NB4 (cell line): ENCODE measurements at regions not wholly inside any gene's neighbourhood (a gene's known extent, or its start where the extent isn't known, plus 50 kb on each side); places are given as distances from the start of the nearest gene placed in this dataset.

Experiments used
- DNase-seq: peaks from one replicate; pipeline ENCODE4 v3.0.0; 2010; ENCODE audit warnings: low read depth
- H3K4me3 ChIP-seq: one replicate; pipeline ENCODE4 v1.5.1; 2011; ENCODE audit warnings: mild to moderate bottlenecking, low read depth, low read length, moderate library complexity
- CTCF ChIP-seq: IDR thresholded peaks from one replicate; pipeline ENCODE4 v1.5.1; 2012; ENCODE audit warnings: low read depth, low read length
- MYC ChIP-seq: IDR thresholded peaks from 2 replicates; pipeline ENCODE4 v1.6.1; 2011; ENCODE audit warnings: low read depth, low read length
- POLR2A ChIP-seq: IDR thresholded peaks from 2 replicates; pipeline ENCODE4 v1.6.1; 2011; ENCODE audit warnings: mild to moderate bottlenecking; ENCODE audit not compliant: insufficient read length; ENCODE audit errors: extremely low read depth
- TF ChIP-seq, protein P1 (sequence below): IDR thresholded peaks from 2 replicates; pipeline ENCODE4 v1.6.1; 2011; ENCODE audit warnings: low read depth, low read length

GRCh38 chr4:173777921-173778320 lies 247.9 kb upstream of the HAND2 start:
- no peak for TF ChIP-seq POLR2A
- no peak for DNase-seq
- H3K4me3 ChIP-seq: no peak overlapping the region

GRCh38 chr4:173777421-173777820 lies 247.4 kb upstream of the HAND2 start:
- no peak for TF ChIP-seq POLR2A
- TF ChIP-seq, protein P1, sequence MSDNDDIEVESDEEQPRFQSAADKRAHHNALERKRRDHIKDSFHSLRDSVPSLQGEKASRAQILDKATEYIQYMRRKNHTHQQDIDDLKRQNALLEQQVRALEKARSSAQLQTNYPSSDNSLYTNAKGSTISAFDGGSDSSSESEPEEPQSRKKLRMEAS: no peak
- no peak for TF ChIP-seq MYC
- no peak for TF ChIP-seq CTCF
- no peak for DNase-seq

DNA sequence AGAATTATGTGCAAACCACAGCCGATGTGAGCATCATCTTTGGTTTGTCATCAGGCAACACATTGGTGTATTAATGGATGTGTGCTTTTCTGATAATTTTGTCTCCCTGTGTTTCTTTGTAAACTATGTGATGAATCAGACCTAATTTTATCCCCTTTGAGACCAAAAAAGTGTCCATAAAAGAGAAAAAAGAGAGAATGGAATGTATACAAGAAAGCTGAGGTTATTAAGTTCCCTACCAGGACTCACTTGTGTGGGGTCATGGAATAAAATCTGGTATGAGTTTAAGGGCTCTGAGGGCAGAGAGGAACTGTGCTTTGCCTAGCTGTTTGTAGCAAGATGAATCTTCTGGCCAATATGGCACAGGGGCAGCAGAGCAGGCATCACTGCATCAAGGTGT lies 239.5 kb upstream of the HAND2 start:
- no peak overlapping the region for H3K4me3 ChIP-seq
- TF ChIP-seq, protein P1: no peak
- TF ChIP-seq POLR2A (no peak), CTCF (no peak), MYC (no peak)
- no peak for DNase-seq

More at GRCh38 chr4:173777421-173777820, 247.4 kb upstream of the HAND2 start:
- H3K4me3 ChIP-seq: no peak overlapping the region

- no peak overlapping the region for H3K4me3 ChIP-seq
- DNase-seq: no peak
- TF ChIP-seq MYC: no peak
- no peak for TF ChIP-seq POLR2A
- TF ChIP-seq, protein P1: no peak
- TF ChIP-seq CTCF: no peak
Measured at GRCh38 chr4:173767650-173768049, 237.6 kb upstream of the HAND2 start.

DNA sequence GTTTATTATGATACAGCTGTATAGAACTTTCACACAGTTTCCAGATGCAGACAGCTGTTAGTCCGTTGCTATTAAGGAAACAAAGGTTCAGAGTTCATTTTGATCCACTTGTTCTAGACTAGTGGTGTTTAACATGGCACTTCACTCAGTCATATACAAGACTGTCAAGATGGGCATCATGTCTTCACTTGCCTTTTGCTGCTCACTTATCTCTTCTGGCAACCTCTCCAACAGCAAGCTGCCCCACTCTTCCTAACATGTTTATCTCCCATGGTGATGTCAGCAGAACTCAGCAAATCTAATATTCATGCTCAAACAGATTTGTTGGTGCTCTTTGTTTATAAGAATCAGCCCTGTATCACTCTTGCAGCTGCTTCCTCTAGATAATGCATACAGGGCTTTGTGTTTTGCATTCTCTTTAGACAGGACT lies 236.2 kb upstream of the HAND2 start:
- no peak overlapping the region for H3K4me3 ChIP-seq
- TF ChIP-seq MYC: no peak
- TF ChIP-seq CTCF: no peak
- TF ChIP-seq, protein P1: no peak
- TF ChIP-seq POLR2A: no peak
- no peak for DNase-seq

DNA sequence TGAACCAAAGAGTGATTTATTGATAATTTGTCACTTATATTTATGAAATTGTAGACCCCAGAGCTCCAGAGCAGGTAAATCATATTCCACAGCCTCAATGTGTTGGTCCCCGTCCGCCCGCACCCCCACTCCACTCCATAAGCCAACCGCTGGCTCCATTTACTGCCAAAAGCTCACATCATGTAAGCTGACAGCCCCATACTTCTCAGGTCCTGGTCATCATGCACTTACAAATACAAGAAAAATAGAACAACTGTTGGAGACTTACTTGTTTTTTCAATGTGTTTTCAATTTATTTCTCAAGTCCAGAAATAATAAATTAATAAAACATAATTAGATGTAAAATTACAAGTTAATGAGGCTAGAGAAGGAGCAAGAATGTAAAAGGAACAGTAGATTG lies 235.7 kb upstream of the HAND2 start:
- H3K4me3 ChIP-seq: no peak overlapping the region
- TF ChIP-seq MYC (no peak), CTCF (no peak), POLR2A (no peak)
- TF ChIP-seq, protein P1: no peak
- DNase-seq: no peak
